HEK293 (cell line): ENCODE measurements at regions not wholly inside any gene's neighbourhood (a gene's known extent, or its start where the extent isn't known, plus 50 kb on each side); places are given as distances from the start of the nearest gene placed in this dataset.

Source experiments
- CTCF ChIA-PET: fragments of 350-600 bp; formaldehyde crosslinking; extraction: SDS; loops from one replicate; lab custom pipeline; 2021; ENCODE audit warnings: antibody characterized with exemption; lab: Yijun Ruan, JAX
- POLR2A ChIA-PET: fragments of 300-600 bp; formaldehyde crosslinking; extraction: SDS; loops from one replicate; lab custom pipeline; 2020; ENCODE audit warnings: antibody characterized with exemption, inconsistent platforms; lab: Yijun Ruan, JAX
- H3K27ac ChIP-seq: fragments of 200-500 bp; sonication (Bioruptor generic); 2 replicates; pipeline ENCODE4 v1.5.1; 2014; ENCODE audit warnings: low read depth, low read length, control low read depth, inconsistent platforms; ENCODE audit errors: extremely low read depth
- H3K36me3 ChIP-seq, 2 experiments: fragments of 200-500 bp in 1 of 2; sonication (Bioruptor generic) in 1 of 2; 1 replicate in 1 of 2; 2 replicates in 1 of 2; pipeline ENCODE4 v1.5.1; 2014 to 2017; ENCODE audit warnings: inconsistent platforms in 2 of 2, low read length in 2 of 2; ENCODE audit not compliant: control insufficient read depth in 2 of 2, insufficient read depth in 1 of 2
- H3K4me1 ChIP-seq: fragments of 200-500 bp; sonication (Bioruptor generic); 2 replicates; pipeline ENCODE4 v1.5.1; 2014; ENCODE audit warnings: mild to moderate bottlenecking, low read length, inconsistent platforms; ENCODE audit not compliant: control insufficient read depth, insufficient read depth
- H3K4me3 ChIP-seq: 2 replicates; pipeline ENCODE4 v1.5.1; 2011; ENCODE audit warnings: low read depth, mild to moderate bottlenecking, control low read depth, low read length, moderate library complexity
- H3K9me3 ChIP-seq: fragments of 200-500 bp; sonication (Bioruptor generic); 2 replicates; pipeline ENCODE4 v1.5.1; 2014; ENCODE audit warnings: low read depth, low read length, inconsistent platforms; ENCODE audit not compliant: control insufficient read depth, insufficient read depth
- GLIS1 ChIP-seq: fragments of 450-650 bp; formaldehyde crosslinking; IDR thresholded peaks from 2 replicates; pipeline ENCODE4 v1.5.1; 2016; ENCODE audit warnings: missing biosample characterization, missing genetic modification characterization
- HOXD13 ChIP-seq: sonication (generic); formaldehyde crosslinking; IDR thresholded peaks from 2 replicates; pipeline ENCODE4 v1.8.0; 2022; ENCODE audit warnings: missing genetic modification reagents, borderline replicate concordance
- INSM2 ChIP-seq: fragments of 450-650 bp; formaldehyde crosslinking; IDR thresholded peaks from 2 replicates; pipeline ENCODE4 v1.5.1; 2016; ENCODE audit warnings: missing biosample characterization, missing genetic modification characterization
- KLF1 ChIP-seq: fragments of 450-650 bp; formaldehyde crosslinking; IDR thresholded peaks from 2 replicates; pipeline ENCODE4 v1.5.1; 2016; ENCODE audit warnings: missing biosample characterization, missing genetic modification characterization
- KLF8 ChIP-seq: fragments of 450-650 bp; formaldehyde crosslinking; IDR thresholded peaks from 2 replicates; pipeline ENCODE4 v1.5.1; 2016; ENCODE audit warnings: missing biosample characterization, missing genetic modification characterization
- MEIS1 ChIP-seq: sonication (generic); formaldehyde crosslinking; IDR thresholded peaks from 2 replicates; pipeline ENCODE4 v1.8.1; 2022; ENCODE audit warnings: missing genetic modification reagents, mild to moderate bottlenecking, borderline replicate concordance
- MYNN ChIP-seq: fragments of 450-650 bp; formaldehyde crosslinking; IDR thresholded peaks from 2 replicates; pipeline ENCODE4 v1.5.1; 2016; ENCODE audit warnings: missing biosample characterization, missing genetic modification characterization, borderline replicate concordance
- OSR2 ChIP-seq: fragments of 450-650 bp; formaldehyde crosslinking; IDR thresholded peaks from 2 replicates; pipeline ENCODE4 v1.5.1; 2016; ENCODE audit warnings: missing biosample characterization, missing genetic modification characterization
- SCRT1 ChIP-seq: fragments of 450-650 bp; formaldehyde crosslinking; IDR thresholded peaks from 2 replicates; pipeline ENCODE4 v1.5.1; 2016; ENCODE audit warnings: missing biosample characterization, missing genetic modification characterization, borderline replicate concordance
- WT1 ChIP-seq: fragments of 450-650 bp; formaldehyde crosslinking; IDR thresholded peaks from 2 replicates; pipeline ENCODE4 v1.5.1; 2016; ENCODE audit warnings: missing biosample characterization, missing genetic modification characterization
- ZBTB6 ChIP-seq: fragments of 450-650 bp; formaldehyde crosslinking; IDR thresholded peaks from 2 replicates; pipeline ENCODE4 v1.5.1; 2017; ENCODE audit warnings: missing biosample characterization, missing genetic modification characterization
- ZNF10 ChIP-seq: fragments of 450-650 bp; formaldehyde crosslinking; IDR thresholded peaks from 2 replicates; pipeline ENCODE4 v1.5.1; 2017; ENCODE audit warnings: missing biosample characterization, missing genetic modification characterization
- ZNF114 ChIP-seq: fragments of 450-650 bp; formaldehyde crosslinking; IDR thresholded peaks from 2 replicates; pipeline ENCODE4 v1.5.0; 2017; ENCODE audit warnings: missing biosample characterization, missing genetic modification characterization
- ZNF140 ChIP-seq: fragments of 450-650 bp; formaldehyde crosslinking; IDR thresholded peaks from 2 replicates; pipeline ENCODE4 v1.5.1; 2016; ENCODE audit warnings: missing biosample characterization, missing genetic modification characterization
- ZNF175 ChIP-seq: fragments of 450-650 bp; formaldehyde crosslinking; IDR thresholded peaks from 2 replicates; pipeline ENCODE4 v1.5.1; 2016; ENCODE audit warnings: missing biosample characterization, missing genetic modification characterization
- ZNF239 ChIP-seq: fragments of 450-650 bp; formaldehyde crosslinking; IDR thresholded peaks from 2 replicates; pipeline ENCODE4 v1.5.1; 2016; ENCODE audit warnings: missing biosample characterization, missing genetic modification characterization
- ZNF248 ChIP-seq: fragments of 450-650 bp; formaldehyde crosslinking; IDR thresholded peaks from 2 replicates; pipeline ENCODE4 v1.5.1; 2017; ENCODE audit warnings: missing biosample characterization, missing genetic modification characterization
- ZNF292 ChIP-seq: fragments of 450-650 bp; formaldehyde crosslinking; IDR thresholded peaks from 2 replicates; pipeline ENCODE4 v1.5.1; 2016; ENCODE audit warnings: low read depth, missing biosample characterization, missing genetic modification characterization, borderline replicate concordance
- ZNF366 ChIP-seq: fragments of 450-650 bp; formaldehyde crosslinking; conservative IDR thresholded peaks from 2 replicates; pipeline ENCODE4 v1.5.1; 2016; ENCODE audit warnings: missing biosample characterization, missing genetic modification characterization
- ZNF37A ChIP-seq: fragments of 450-650 bp; IDR thresholded peaks from 2 replicates; pipeline ENCODE4 v1.5.1; 2018; ENCODE audit warnings: missing biosample characterization, missing genetic modification characterization
- ZNF391 ChIP-seq: fragments of 450-650 bp; formaldehyde crosslinking; IDR thresholded peaks from 2 replicates; pipeline ENCODE4 v1.5.1; 2016; ENCODE audit warnings: low read depth, missing biosample characterization, missing genetic modification characterization, borderline replicate concordance
- ZNF510 ChIP-seq: fragments of 450-650 bp; formaldehyde crosslinking; IDR thresholded peaks from 2 replicates; pipeline ENCODE4 v1.5.1; 2018; ENCODE audit warnings: mild to moderate bottlenecking, missing genetic modification characterization, missing biosample characterization; ENCODE audit not compliant: insufficient replicate concordance
- ZNF513 ChIP-seq: fragments of 450-650 bp; IDR thresholded peaks from 2 replicates; pipeline ENCODE4 v1.5.1; 2018; ENCODE audit warnings: missing biosample characterization, missing genetic modification characterization
- ZNF514 ChIP-seq: fragments of 450-650 bp; formaldehyde crosslinking; IDR thresholded peaks from 2 replicates; pipeline ENCODE4 v1.5.1; 2016; ENCODE audit warnings: missing biosample characterization, missing genetic modification characterization
- ZNF76 ChIP-seq: fragments of 450-650 bp; formaldehyde crosslinking; IDR thresholded peaks from 2 replicates; pipeline ENCODE4; 2016; ENCODE audit warnings: low read depth, missing biosample characterization, missing genetic modification characterization, borderline replicate concordance
- ZNF830 ChIP-seq: fragments of 450-650 bp; IDR thresholded peaks from 2 replicates; pipeline ENCODE4 v1.5.0; 2018; ENCODE audit warnings: missing biosample characterization, missing genetic modification characterization, low read depth, mild to moderate bottlenecking, moderate library complexity
- ZNF843 ChIP-seq: fragments of 450-650 bp; formaldehyde crosslinking; IDR thresholded peaks from 2 replicates; pipeline ENCODE4 v1.5.1; 2016; ENCODE audit warnings: missing biosample characterization, missing genetic modification characterization
- TF ChIP-seq, protein P1 (sequence below): fragments of 450-650 bp; formaldehyde crosslinking; IDR thresholded peaks from 2 replicates; pipeline ENCODE4 v1.5.1; 2016; ENCODE audit warnings: missing biosample characterization, missing genetic modification characterization
- TF ChIP-seq, protein P2 (sequence below): fragments of 450-650 bp; formaldehyde crosslinking; IDR thresholded peaks from 2 replicates; pipeline ENCODE4; 2016; ENCODE audit warnings: missing biosample characterization, missing genetic modification characterization
- TF ChIP-seq, protein P3 (sequence below): fragments of 450-650 bp; formaldehyde crosslinking; IDR thresholded peaks from 2 replicates; pipeline ENCODE4 v1.5.1; 2016; ENCODE audit warnings: missing biosample characterization, missing genetic modification characterization

- CTCF ChIA-PET, result interaction anchor here (0.6 kb wide), 1 partner anchor 63 kb away, joined by 3 read pairs; no protein-coding TSS in a partner anchor
- TF ChIP-seq ZNF10 (tag by site-specific recombination), result no peak
- no peak for TF ChIP-seq ZNF513 (tag by site-specific recombination)
- TF ChIP-seq GLIS1 (tag by site-specific recombination), result no peak
- no peak for TF ChIP-seq WT1 (tag by site-specific recombination)
- no peak for TF ChIP-seq ZNF510 (tag by site-specific recombination)
- no peak for TF ChIP-seq ZNF391
- TF ChIP-seq KLF1 (tag by site-specific recombination), result no peak
- no peak for TF ChIP-seq OSR2 (tag by site-specific recombination)
- TF ChIP-seq, protein P1, sequence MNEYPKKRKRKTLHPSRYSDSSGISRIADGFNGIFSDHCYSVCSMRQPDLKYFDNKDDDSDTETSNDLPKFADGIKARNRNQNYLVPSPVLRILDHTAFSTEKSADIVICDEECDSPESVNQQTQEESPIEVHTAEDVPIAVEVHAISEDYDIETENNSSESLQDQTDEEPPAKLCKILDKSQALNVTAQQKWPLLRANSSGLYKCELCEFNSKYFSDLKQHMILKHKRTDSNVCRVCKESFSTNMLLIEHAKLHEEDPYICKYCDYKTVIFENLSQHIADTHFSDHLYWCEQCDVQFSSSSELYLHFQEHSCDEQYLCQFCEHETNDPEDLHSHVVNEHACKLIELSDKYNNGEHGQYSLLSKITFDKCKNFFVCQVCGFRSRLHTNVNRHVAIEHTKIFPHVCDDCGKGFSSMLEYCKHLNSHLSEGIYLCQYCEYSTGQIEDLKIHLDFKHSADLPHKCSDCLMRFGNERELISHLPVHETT, result no peak
- no peak for TF ChIP-seq SCRT1 (tag by site-specific recombination)
- no peak for TF ChIP-seq HOXD13
- no peak for TF ChIP-seq ZNF248 (tag by site-specific recombination)
- H3K9me3 ChIP-seq, result no peaks in the 10 kb centered on the region
These were observed 684.1 kb upstream of the HS6ST1 start for GRCh38 chr2:129002751-129003150.

DNA sequence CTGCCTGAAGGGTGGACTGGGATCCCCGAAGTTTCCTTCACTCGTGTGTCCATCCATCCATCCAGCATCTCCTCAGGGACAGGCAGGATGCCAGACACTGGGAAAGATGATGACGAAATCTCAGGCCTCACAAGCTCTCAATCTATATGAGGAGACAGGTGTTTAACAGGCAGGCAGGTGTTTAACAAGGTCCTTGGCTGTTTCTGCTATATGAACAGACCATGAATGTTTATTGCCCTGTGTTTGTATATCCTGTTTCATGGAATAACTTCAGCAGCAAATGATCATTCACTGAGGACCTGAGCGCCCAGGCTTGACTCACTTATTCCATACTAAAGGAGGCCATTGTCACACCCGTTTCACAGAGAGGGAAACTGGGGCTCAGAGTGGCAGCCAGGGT, 685.8 kb upstream of the HS6ST1 start:
- no peaks in the 10 kb centered on the region for H3K4me1 ChIP-seq
- CTCF ChIA-PET, result interaction anchor here (0.6 kb wide), 1 partner anchor 700 kb away, joined by 3 read pairs; no protein-coding TSS in a partner anchor
- POLR2A ChIA-PET, result no interaction called here
- H3K4me3 ChIP-seq, result no peak overlapping the region
- no peaks in the 10 kb centered on the region for H3K36me3 ChIP-seq
- no peaks in the 10 kb centered on the region for H3K9me3 ChIP-seq
- H3K27ac ChIP-seq, result no peak overlapping the region
- no peak for TF ChIP-seq ZBTB6 (tag by site-specific recombination)
- no peak for TF ChIP-seq ZNF239
- TF ChIP-seq, protein P2, sequence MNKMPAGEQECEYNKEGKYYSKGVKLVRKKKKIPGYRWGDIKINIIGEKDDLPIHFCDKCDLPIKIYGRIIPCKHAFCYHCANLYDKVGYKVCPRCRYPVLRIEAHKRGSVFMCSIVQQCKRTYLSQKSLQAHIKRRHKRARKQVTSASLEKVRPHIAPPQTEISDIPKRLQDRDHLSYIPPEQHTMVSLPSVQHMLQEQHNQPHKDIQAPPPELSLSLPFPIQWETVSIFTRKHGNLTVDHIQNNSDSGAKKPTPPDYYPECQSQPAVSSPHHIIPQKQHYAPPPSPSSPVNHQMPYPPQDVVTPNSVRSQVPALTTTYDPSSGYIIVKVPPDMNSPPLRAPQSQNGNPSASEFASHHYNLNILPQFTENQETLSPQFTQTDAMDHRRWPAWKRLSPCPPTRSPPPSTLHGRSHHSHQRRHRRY (tag by site-specific recombination), result no peak
- TF ChIP-seq ZNF76 (tag by site-specific recombination), result no peak
- no peak for TF ChIP-seq ZNF114 (tag by site-specific recombination)
- TF ChIP-seq MYNN (tag by site-specific recombination), result no peak
- no peak for TF ChIP-seq INSM2 (tag by site-specific recombination)
- no peak for TF ChIP-seq ZNF366 (tag by site-specific recombination)
- no peak for TF ChIP-seq ZNF292 (tag by site-specific recombination)
- no peak for TF ChIP-seq ZNF140
- TF ChIP-seq KLF8 (tag by site-specific recombination), result no peak
- TF ChIP-seq ZNF175, result no peak
- no peak for TF ChIP-seq ZNF514 (tag by site-specific recombination)
- TF ChIP-seq ZNF843 (tag by site-specific recombination), result no peak
- TF ChIP-seq MEIS1 (CRISPR knock-in tag), result no peak
- TF ChIP-seq, protein P3, sequence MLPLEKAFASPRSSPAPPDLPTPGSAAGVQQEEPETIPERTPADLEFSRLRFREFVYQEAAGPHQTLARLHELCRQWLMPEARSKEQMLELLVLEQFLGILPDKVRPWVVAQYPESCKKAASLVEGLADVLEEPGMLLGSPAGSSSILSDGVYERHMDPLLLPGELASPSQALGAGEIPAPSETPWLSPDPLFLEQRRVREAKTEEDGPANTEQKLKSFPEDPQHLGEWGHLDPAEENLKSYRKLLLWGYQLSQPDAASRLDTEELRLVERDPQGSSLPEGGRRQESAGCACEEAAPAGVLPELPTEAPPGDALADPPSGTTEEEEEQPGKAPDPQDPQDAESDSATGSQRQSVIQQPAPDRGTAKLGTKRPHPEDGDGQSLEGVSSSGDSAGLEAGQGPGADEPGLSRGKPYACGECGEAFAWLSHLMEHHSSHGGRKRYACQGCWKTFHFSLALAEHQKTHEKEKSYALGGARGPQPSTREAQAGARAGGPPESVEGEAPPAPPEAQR, result no peak
- no peak for TF ChIP-seq ZNF830 (tag by site-specific recombination)
- no peak for TF ChIP-seq ZNF37A (tag by site-specific recombination)

More at GRCh38 chr2:129002751-129003150, 684.1 kb upstream of the HS6ST1 start:
- POLR2A ChIA-PET, result no interaction called here
- H3K4me1 ChIP-seq, result no peaks in the 10 kb centered on the region
- H3K27ac ChIP-seq, result no peak overlapping the region
- H3K4me3 ChIP-seq, result no peak overlapping the region
- no peaks in the 10 kb centered on the region for H3K36me3 ChIP-seq
